ENCODE measurements at regions not wholly inside any gene's neighbourhood (a gene's known extent, or its start where the extent isn't known, plus 50 kb on each side); places are given as distances from the start of the nearest gene placed in this dataset.
"Not testable (repeated sequence)": the region's sequence is repeated elsewhere in the genome, so short reads cannot be mapped to it uniquely, and the experiment has no call there.

DNA sequence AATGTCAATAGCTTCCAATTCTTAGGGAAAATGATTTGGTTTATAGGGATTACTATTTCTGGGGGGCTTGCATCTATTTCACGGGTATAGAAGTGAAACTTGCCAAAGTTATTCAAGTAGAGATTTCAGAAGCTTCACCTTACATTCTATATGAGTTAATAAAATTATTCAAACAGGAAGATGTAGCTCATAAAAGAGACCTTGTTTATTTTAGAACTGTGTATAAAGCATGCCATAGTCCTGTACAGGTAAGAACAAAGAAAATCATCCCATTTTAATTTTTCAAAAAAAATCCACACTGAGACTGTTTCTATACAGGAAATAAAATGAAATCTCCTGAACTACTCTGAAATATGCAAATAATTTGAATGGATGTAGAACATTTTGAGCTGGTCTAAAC is 834.7 kb downstream of the TRHDE start:
- H3K9me3 ChIP-seq (ENCODE audit: severe bottlenecking), result no peaks in the 10 kb centered on the region
- TF ChIP-seq CTCF (IDR thresholded peaks at IDR 0.05; ENCODE audit: low read depth, low read length), result no peak
- no peaks in the 10 kb centered on the region for H3K36me3 ChIP-seq
- DNase-seq, result no peak
- H3K27ac ChIP-seq, result no peak overlapping the region
- no peak overlapping the region for H3K4me3 ChIP-seq (ENCODE audit: low read depth, low read length)
- no peaks in the 10 kb centered on the region for H3K27me3 ChIP-seq (ENCODE audit: insufficient read depth, low read depth, severe bottlenecking)

DNA sequence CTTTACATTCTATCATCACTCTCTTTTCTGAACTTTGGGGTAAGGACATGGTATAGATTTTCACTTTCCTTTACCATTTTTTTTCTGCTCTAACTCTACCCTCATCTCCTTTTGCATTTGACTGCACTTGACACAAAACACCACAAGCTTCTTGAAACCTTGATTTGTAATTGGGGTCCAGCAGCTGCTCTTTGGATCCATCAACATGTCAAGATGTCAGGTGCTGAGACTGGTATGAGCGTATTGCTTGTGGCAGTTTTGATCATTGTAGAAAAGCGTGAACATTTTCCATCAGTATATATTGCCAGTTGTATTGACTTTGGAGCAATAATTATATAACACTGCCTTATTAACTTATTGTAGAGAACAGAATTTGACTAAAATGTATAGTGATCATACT is 838.6 kb downstream of the TRHDE start:
- no peak for TF ChIP-seq CTCF (IDR thresholded peaks at IDR 0.05; ENCODE audit: low read depth, low read length)
- Histone ChIP-seq H3K36me3 (no peaks in the 10 kb centered on the region), H3K27me3 (ENCODE audit: insufficient read depth, low read depth, severe bottlenecking) (no peaks in the 10 kb centered on the region), H3K27ac (no peak overlapping the region), H3K4me3 (ENCODE audit: low read depth, low read length) (no peak overlapping the region), H3K9me3 (ENCODE audit: severe bottlenecking) (no peaks in the 10 kb centered on the region)
- no peak for DNase-seq

GRCh38 chr12:73112035-73112816 is 840.1 kb downstream of the TRHDE start:
- no peaks in the 10 kb centered on the region for H3K36me3 ChIP-seq
- DNase-seq, result no peak
- no peak overlapping the region for H3K4me3 ChIP-seq (ENCODE audit: low read depth, low read length)
- TF ChIP-seq CTCF (IDR thresholded peaks at IDR 0.05; ENCODE audit: low read depth, low read length), result no peak
- H3K27ac ChIP-seq, result no peak overlapping the region
- H3K27me3 ChIP-seq (ENCODE audit: insufficient read depth, low read depth, severe bottlenecking), result no peaks in the 10 kb centered on the region
- no peaks in the 10 kb centered on the region for H3K9me3 ChIP-seq (ENCODE audit: severe bottlenecking)

- no peak for TF ChIP-seq CTCF (IDR thresholded peaks at IDR 0.05; ENCODE audit: low read depth, low read length)
- Histone ChIP-seq H3K27ac (no peak overlapping the region), H3K36me3 (no peaks in the 10 kb centered on the region), H3K4me3 (ENCODE audit: low read depth, low read length) (no peak overlapping the region), H3K9me3 (ENCODE audit: severe bottlenecking) (no peaks in the 10 kb centered on the region), H3K27me3 (ENCODE audit: insufficient read depth, low read depth, severe bottlenecking) (no peaks in the 10 kb centered on the region)
- DNase-seq, result no peak
These were observed 852.3 kb downstream of the TRHDE start for GRCh38 chr12:73124480-73124879.

DNA sequence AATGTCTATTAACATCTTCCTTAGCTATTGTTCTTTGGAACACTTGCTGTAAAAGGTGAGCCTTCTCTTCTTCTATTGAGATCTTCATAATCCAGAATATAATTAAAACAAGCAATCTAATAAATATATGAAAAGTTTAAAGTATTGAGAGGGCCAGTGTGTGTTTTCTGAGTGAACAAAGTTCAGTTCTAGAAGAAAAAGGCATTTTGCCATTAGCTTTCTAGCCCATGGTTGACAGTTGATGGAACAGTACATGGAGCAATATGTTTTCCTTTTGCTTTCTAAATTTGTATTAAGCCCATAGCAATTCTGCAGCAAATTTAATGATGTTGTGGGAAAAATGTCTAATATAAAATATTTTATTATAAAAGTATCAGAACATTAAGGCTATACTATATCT is 853.0 kb downstream of the TRHDE start:
- Histone ChIP-seq H3K9me3 (ENCODE audit: severe bottlenecking) (no peaks in the 10 kb centered on the region), H3K4me3 (ENCODE audit: low read depth, low read length) (no peak overlapping the region), H3K27ac (no peak overlapping the region), H3K36me3 (no peaks in the 10 kb centered on the region), H3K27me3 (ENCODE audit: insufficient read depth, low read depth, severe bottlenecking) (no peaks in the 10 kb centered on the region)
- DNase-seq, result no peak
- no peak for TF ChIP-seq CTCF (IDR thresholded peaks at IDR 0.05; ENCODE audit: low read depth, low read length)

- no peaks in the 10 kb centered on the region for H3K36me3 ChIP-seq
- H3K9me3 ChIP-seq (ENCODE audit: severe bottlenecking), result no peaks in the 10 kb centered on the region
- H3K27me3 ChIP-seq (ENCODE audit: insufficient read depth, low read depth, severe bottlenecking), result no peaks in the 10 kb centered on the region
- no peak for TF ChIP-seq CTCF (IDR thresholded peaks at IDR 0.05; ENCODE audit: low read depth, low read length)
- DNase-seq, result no peak
- H3K4me3 ChIP-seq (ENCODE audit: low read depth, low read length), result no peak overlapping the region
- no peak overlapping the region for H3K27ac ChIP-seq
These were observed 864.2 kb downstream of the TRHDE start for GRCh38 chr12:73136386-73136785.

GRCh38 chr12:73139642-73140041 is 867.5 kb downstream of the TRHDE start:
- not testable (repeated sequence) for H3K9me3 ChIP-seq (ENCODE audit: severe bottlenecking); H3K27ac ChIP-seq; H3K36me3 ChIP-seq; H3K27me3 ChIP-seq (ENCODE audit: insufficient read depth, low read depth, severe bottlenecking); H3K4me3 ChIP-seq (ENCODE audit: low read depth, low read length); DNase-seq

All from WERI-Rb-1 (cell line).